Epithelial cell of esophagus (primary cell): ENCODE measurements at regions not wholly inside any gene's neighbourhood (a gene's known extent, or its start where the extent isn't known, plus 50 kb on each side); places are given as distances from the start of the nearest gene placed in this dataset.

Source experiments
- DNase-seq: peaks from one replicate; pipeline ENCODE4 v3.0.0; 2010; ENCODE audit warnings: low read depth
- H3K4me3 ChIP-seq: 2 replicates; pipeline ENCODE4 v1.5.1; 2011; ENCODE audit warnings: mild to moderate bottlenecking, low read length, control low read depth
- CTCF ChIP-seq: IDR thresholded peaks from 2 replicates; pipeline ENCODE4 v1.5.1; 2011; ENCODE audit warnings: low read depth, mild to moderate bottlenecking, low read length, control low read depth, inconsistent platforms; ENCODE audit not compliant: insufficient read depth; ENCODE audit errors: missing control alignments

- TF ChIP-seq CTCF: no peak
- no peak for DNase-seq
- H3K4me3 ChIP-seq: no peak overlapping the region
Measured at GRCh38 chr2:100692906-100693305, 127.0 kb upstream of the NPAS2 start.

GRCh38 chr2:100699131-100699530 is 120.8 kb upstream of the NPAS2 start:
- DNase-seq: no peak
- no peak for TF ChIP-seq CTCF
- H3K4me3 ChIP-seq: no peak overlapping the region

GRCh38 chr2:100702438-100703109 is 117.4 kb upstream of the NPAS2 start:
- no peak for TF ChIP-seq CTCF
- no peak for DNase-seq
- no peak overlapping the region for H3K4me3 ChIP-seq

- no peak for TF ChIP-seq CTCF
- H3K4me3 ChIP-seq: no peak overlapping the region
- no peak for DNase-seq
Measured at GRCh38 chr2:100703213-100703612, 116.7 kb upstream of the NPAS2 start.

GRCh38 chr2:100703739-100704138 is 116.2 kb upstream of the NPAS2 start:
- DNase-seq: no peak
- no peak overlapping the region for H3K4me3 ChIP-seq
- TF ChIP-seq CTCF: no peak

- DNase-seq: no peak
- H3K4me3 ChIP-seq: no peak overlapping the region
- no peak for TF ChIP-seq CTCF
Measured at GRCh38 chr2:100704156-100704555, 115.8 kb upstream of the NPAS2 start.

GRCh38 chr2:100704711-100705110 is 115.2 kb upstream of the NPAS2 start:
- no peak for DNase-seq
- TF ChIP-seq CTCF: no peak
- H3K4me3 ChIP-seq: no peak overlapping the region
